Peyer's patch (tissue), 4 donors: ENCODE measurements at regions not wholly inside any gene's neighbourhood (a gene's known extent, or its start where the extent isn't known, plus 50 kb on each side); places are given as distances from the start of the nearest gene placed in this dataset.

Experiments
- DNase-seq, 3 donors: peaks; one replicate each; pipeline ENCODE4 v3.0.0-alpha.2; 2017 to 2019
- H3K27ac ChIP-seq, 4 donors: fragments of 200-600 bp; sonication (generic); one replicate each; pipeline ENCODE4 v1.5.1; 2016 to 2019
- H3K27me3 ChIP-seq, 2 donors: fragments of 200-600 bp; sonication (generic); one replicate each; pipeline ENCODE4 v1.5.1; 2019
- H3K36me3 ChIP-seq, 3 donors: fragments of 200-600 bp; sonication (generic); one replicate each; pipeline ENCODE4 v1.5.1; 2016 to 2019
- H3K4me1 ChIP-seq, 4 donors: fragments of 200-600 bp; sonication (generic); one replicate each; pipeline ENCODE4 v1.5.1; 2016 to 2019
- H3K4me3 ChIP-seq, 4 donors: fragments of 200-600 bp; sonication (generic); 1 replicate in 3 of 4; 2 replicates in 1 of 4; pipeline ENCODE4 v1.5.1; 2016 to 2019; ENCODE audit warnings: mild to moderate bottlenecking in 1 of 4
- H3K9me3 ChIP-seq, 4 donors: fragments of 200-600 bp; sonication (generic); one replicate each; pipeline ENCODE4 v1.5.1; 2016 to 2019; ENCODE audit warnings: mild to moderate bottlenecking in 1 of 4
- POLR2A ChIP-seq, 2 donors: fragments of 450-650 bp; IDR thresholded peaks; one replicate each; pipeline ENCODE4 v1.5.1; 2017; ENCODE audit warnings: antibody characterized with exemption in 2 of 2, mild to moderate bottlenecking in 2 of 2, moderate library complexity in 2 of 2
- TF ChIP-seq, protein P1 (sequence below), 6 experiments: fragments of 450-650 bp in 4 of 6; fragments of 200-600 bp in 2 of 6; sonication (generic) in 1 of 6; IDR thresholded peaks; one replicate each; pipeline ENCODE4 v1.5.1; 2017 to 2019; ENCODE audit warnings: antibody characterized with exemption in 6 of 6, mild to moderate bottlenecking in 3 of 6, moderate library complexity in 1 of 6

DNA sequence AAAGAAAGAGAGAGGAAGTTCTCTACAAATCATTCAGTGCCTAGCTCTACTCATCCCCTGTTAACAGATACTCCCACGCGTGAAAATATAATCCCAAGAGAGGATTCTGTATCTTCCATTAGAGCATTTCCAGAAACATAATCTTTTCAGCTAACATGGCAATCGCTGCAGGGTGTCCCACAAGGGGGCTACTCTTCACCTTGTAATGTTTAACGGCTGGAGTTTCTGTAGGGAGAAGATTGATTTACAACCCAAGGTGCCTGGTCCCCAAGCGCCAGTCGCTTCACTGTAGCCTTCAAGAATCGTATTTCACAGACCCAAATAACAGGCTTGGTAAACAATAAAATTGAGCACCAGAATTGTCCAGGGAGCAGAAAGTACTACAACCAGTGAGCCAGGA is 318.7 kb downstream of the TLE1 start:
- no peak for DNase-seq
- H3K4me3 ChIP-seq, result no peak overlapping the region
- no peaks in the 10 kb centered on the region for H3K4me1 ChIP-seq
- H3K27ac ChIP-seq, result no peak overlapping the region
- no peak for TF ChIP-seq POLR2A (IDR thresholded peaks at IDR 0.05)
- TF ChIP-seq, protein P1, sequence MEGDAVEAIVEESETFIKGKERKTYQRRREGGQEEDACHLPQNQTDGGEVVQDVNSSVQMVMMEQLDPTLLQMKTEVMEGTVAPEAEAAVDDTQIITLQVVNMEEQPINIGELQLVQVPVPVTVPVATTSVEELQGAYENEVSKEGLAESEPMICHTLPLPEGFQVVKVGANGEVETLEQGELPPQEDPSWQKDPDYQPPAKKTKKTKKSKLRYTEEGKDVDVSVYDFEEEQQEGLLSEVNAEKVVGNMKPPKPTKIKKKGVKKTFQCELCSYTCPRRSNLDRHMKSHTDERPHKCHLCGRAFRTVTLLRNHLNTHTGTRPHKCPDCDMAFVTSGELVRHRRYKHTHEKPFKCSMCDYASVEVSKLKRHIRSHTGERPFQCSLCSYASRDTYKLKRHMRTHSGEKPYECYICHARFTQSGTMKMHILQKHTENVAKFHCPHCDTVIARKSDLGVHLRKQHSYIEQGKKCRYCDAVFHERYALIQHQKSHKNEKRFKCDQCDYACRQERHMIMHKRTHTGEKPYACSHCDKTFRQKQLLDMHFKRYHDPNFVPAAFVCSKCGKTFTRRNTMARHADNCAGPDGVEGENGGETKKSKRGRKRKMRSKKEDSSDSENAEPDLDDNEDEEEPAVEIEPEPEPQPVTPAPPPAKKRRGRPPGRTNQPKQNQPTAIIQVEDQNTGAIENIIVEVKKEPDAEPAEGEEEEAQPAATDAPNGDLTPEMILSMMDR (IDR thresholded peaks at IDR 0.05), result no peak
- no peaks in the 10 kb centered on the region for H3K9me3 ChIP-seq
- no peaks in the 10 kb centered on the region for H3K36me3 ChIP-seq
- no peaks in the 10 kb centered on the region for H3K27me3 ChIP-seq

DNA sequence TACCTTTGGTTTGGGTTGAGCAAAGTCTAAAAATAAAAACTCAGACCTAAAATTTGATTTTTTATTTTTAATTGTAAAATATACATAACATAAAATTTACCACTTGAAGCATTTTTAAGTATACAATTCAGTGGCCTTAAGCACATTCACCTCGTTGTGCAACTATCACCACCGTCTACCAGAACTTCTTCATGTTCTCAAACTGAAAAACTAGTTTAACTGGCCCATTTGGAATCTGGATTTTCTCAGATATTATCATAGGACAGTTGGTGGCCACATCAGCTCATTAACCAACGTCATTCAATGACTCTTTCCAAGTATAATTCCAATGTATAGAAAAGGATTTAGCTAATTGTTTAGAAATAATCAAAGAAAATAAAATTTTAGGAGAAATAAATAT is 319.3 kb downstream of the TLE1 start:
- DNase-seq, result no peak
- H3K27ac ChIP-seq, result no peak overlapping the region
- no peak overlapping the region for H3K4me3 ChIP-seq
- no peak for TF ChIP-seq POLR2A (IDR thresholded peaks at IDR 0.05)
- TF ChIP-seq, protein P1 (IDR thresholded peaks at IDR 0.05), result no peak
- no peaks in the 10 kb centered on the region for H3K4me1 ChIP-seq
- H3K36me3 ChIP-seq, result no peaks in the 10 kb centered on the region
- H3K27me3 ChIP-seq, result no peaks in the 10 kb centered on the region
- H3K9me3 ChIP-seq, result no peaks in the 10 kb centered on the region

DNA sequence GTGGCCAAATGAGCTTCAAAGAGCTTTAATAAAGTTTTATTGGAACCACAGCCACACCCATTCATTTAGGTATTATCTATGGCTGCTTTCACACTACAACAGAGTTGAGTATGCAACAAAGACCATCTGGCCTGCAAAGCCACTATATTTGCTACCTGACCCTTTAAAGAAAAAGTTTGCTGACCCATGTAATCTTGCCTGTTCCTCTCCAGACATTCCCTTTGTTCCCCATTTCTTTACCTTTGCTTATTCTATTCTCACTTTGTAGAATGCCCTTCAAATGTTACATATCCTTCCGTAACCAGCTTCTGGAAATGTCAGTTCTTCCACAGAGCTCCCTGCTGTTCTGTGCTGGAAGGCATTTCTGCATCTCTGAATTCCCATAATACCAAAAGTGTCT is 320.2 kb downstream of the TLE1 start:
- Histone ChIP-seq H3K36me3 (no peaks in the 10 kb centered on the region), H3K4me1 (no peaks in the 10 kb centered on the region), H3K9me3 (no peaks in the 10 kb centered on the region), H3K27ac (no peak overlapping the region), H3K4me3 (no peak overlapping the region), H3K27me3 (no peaks in the 10 kb centered on the region)
- no peak for DNase-seq
- TF ChIP-seq POLR2A (IDR thresholded peaks at IDR 0.05), result no peak
- TF ChIP-seq, protein P1 (IDR thresholded peaks at IDR 0.05), result no peak

DNA sequence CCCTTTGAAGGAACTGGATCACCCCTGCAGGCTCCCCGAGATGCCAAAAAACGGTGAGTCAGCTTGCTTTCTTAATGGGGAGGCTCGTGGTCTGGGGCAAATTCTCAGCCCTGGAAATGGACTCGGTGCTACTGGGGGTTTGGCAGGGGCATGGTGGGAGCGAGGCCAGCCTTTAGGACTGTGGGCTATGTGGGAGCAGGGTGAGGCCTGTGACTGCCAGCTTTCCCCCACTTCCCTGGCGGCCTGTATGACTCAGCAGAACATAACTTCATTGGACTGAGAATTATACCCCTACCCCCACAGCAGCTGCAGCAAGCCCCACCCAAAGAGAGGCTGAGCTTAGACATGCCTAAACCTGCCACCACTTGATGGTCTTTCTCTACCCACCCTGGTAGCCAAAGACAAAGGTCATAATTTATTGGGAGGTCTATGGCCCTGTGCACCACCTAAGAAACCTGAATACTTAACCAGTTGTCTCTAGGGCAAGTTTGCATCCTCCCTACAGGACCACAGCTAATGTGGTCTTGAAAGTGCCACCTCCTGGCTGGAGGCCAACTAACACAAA is 325.3 kb downstream of the TLE1 start:
- no peak for DNase-seq
- no peaks in the 10 kb centered on the region for H3K36me3 ChIP-seq
- TF ChIP-seq POLR2A (IDR thresholded peaks at IDR 0.05), result no peak
- TF ChIP-seq, protein P1 (IDR thresholded peaks at IDR 0.05), result no peak
- H3K27me3 ChIP-seq, result no peaks in the 10 kb centered on the region
- no peak overlapping the region for H3K4me3 ChIP-seq
- no peak overlapping the region for H3K27ac ChIP-seq
- no peaks in the 10 kb centered on the region for H3K9me3 ChIP-seq
- no peaks in the 10 kb centered on the region for H3K4me1 ChIP-seq

DNA sequence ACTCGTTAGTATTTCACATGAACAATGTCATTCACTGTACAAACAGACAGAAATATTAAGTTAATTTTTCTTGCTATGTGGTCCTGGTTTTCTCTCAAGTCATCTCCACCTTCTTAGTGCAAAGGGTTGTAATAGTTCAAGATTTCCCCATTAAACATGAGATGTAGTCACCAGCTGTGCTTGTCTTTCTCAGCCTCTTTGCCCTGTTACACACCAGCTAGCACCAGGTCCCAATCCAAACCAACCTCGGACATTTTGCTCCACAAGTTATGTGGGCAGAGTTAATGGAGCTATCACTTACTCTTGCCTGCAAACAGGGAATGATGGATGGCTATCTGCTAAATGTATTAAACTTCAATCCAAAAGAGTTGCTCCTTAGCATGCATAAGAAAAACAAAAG is 328.1 kb downstream of the TLE1 start:
- Histone ChIP-seq H3K9me3 (no peaks in the 10 kb centered on the region), H3K4me1 (no peaks in the 10 kb centered on the region), H3K36me3 (no peaks in the 10 kb centered on the region), H3K27me3 (no peaks in the 10 kb centered on the region), H3K4me3 (no peak overlapping the region), H3K27ac (no peak overlapping the region)
- no peak for DNase-seq
- TF ChIP-seq, protein P1 (IDR thresholded peaks at IDR 0.05), result no peak
- TF ChIP-seq POLR2A (IDR thresholded peaks at IDR 0.05), result no peak

DNA sequence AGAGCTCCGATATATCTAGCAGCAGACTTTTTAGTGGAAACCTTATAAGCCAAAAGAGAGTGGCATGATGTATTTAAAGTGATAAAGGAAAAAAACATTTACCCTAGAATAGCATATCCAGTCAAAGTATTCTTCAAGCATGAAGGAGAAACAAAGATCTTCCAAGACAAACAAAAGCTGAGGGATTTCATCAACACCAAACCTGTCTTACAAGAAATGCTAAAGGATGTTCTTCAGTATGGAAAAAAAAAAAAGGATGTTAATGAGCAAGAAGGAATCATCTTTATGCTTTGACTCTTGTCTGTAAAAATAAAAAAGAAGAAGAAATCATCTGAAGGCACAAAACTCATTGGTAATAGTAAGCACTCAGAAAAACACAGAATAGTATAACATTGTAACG is 338.2 kb downstream of the TLE1 start:
- Histone ChIP-seq H3K36me3 (no peaks in the 10 kb centered on the region), H3K4me1 (no peaks in the 10 kb centered on the region), H3K9me3 (no peaks in the 10 kb centered on the region), H3K27ac (no peak overlapping the region), H3K4me3 (no peak overlapping the region), H3K27me3 (no peaks in the 10 kb centered on the region)
- DNase-seq, result no peak
- TF ChIP-seq, protein P1 (IDR thresholded peaks at IDR 0.05), result no peak
- TF ChIP-seq POLR2A (IDR thresholded peaks at IDR 0.05), result no peak
